H1 (cell line): ENCODE measurements at regions not wholly inside any gene's neighbourhood (a gene's known extent, or its start where the extent isn't known, plus 50 kb on each side); places are given as distances from the start of the nearest gene placed in this dataset.

ENCODE experiments used
- CTCF ChIA-PET: fragments of 300-600 bp; sonication (Branson Sonifier 250); formaldehyde crosslinking; loops from one replicate; lab custom pipeline; 2021; ENCODE audit not compliant: partially characterized antibody; lab: Charles Lee
- POLR2A ChIA-PET: fragments of 300-600 bp; sonication (Branson Sonifier 250); formaldehyde crosslinking; loops from one replicate; lab custom pipeline; 2021; ENCODE audit warnings: inconsistent platforms; ENCODE audit not compliant: partially characterized antibody; lab: Charles Lee
- DNase-seq, 2 experiments: peaks; one replicate each; pipeline versions ENCODE4 v3.0.0 to v3.0.0-alpha.2; 2010 to 2022; ENCODE audit warnings: low spot score in 2 of 2, low read depth in 1 of 2, mixed read lengths in 1 of 2
- FAIRE-seq: peaks from 2 replicates; lab custom pipeline; 2011; peaks lifted over from hg19 to GRCh38; lab: Jason Lieb, UNC
- H2AFZ ChIP-seq: 2 replicates; pipeline ENCODE4 v1.8.1; 2012; ENCODE audit warnings: low read length, inconsistent platforms
- H2AK5ac ChIP-seq: 2 replicates; pipeline ENCODE4 v1.6.1; 2013; ENCODE audit warnings: low read depth, low read length
- H2BK120ac ChIP-seq: replicated peaks from 2 replicates; pipeline ENCODE3; 2013; ENCODE audit warnings: low read depth, low read length, inconsistent platforms
- H2BK12ac ChIP-seq: 2 replicates; pipeline ENCODE4 v1.6.1; 2013; ENCODE audit warnings: low read depth, low read length
- H2BK15ac ChIP-seq: 2 replicates; pipeline ENCODE4 v1.6.1; 2013; ENCODE audit warnings: low read length
- H2BK20ac ChIP-seq: 2 replicates; pipeline ENCODE4 v1.6.1; 2013; ENCODE audit warnings: low read length
- H2BK5ac ChIP-seq: 2 replicates; pipeline ENCODE4 v1.6.1; 2013; ENCODE audit warnings: low read depth, low read length
- H3K14ac ChIP-seq: 2 replicates; pipeline ENCODE4 v1.6.1; 2013; ENCODE audit warnings: inconsistent platforms; ENCODE audit not compliant: insufficient read length
- H3K18ac ChIP-seq: 2 replicates; pipeline ENCODE4 v1.6.1; 2013; ENCODE audit warnings: low read length; ENCODE audit errors: extremely low read depth
- H3K23ac ChIP-seq: 2 replicates; pipeline ENCODE4 v1.6.1; 2013; ENCODE audit warnings: inconsistent platforms; ENCODE audit not compliant: insufficient read length
- H3K23me2 ChIP-seq: 2 replicates; pipeline ENCODE4 v1.6.1; 2013; ENCODE audit warnings: low read depth, low read length
- H3K27ac ChIP-seq: 2 replicates; pipeline ENCODE4 v1.6.1; 2011; ENCODE audit warnings: low read depth, low read length, inconsistent platforms
- H3K27me3 ChIP-seq, 4 experiments: replicated peaks in 1 of 4; 1 replicate in 1 of 4; 2 replicates in 3 of 4; pipeline versions ENCODE4 v1.6.1 to v1.8.1; 2011 to 2013; ENCODE audit warnings: low read length in 3 of 4, mild to moderate bottlenecking in 3 of 4, inconsistent platforms in 2 of 4, mixed read lengths in 2 of 4, moderate library complexity in 1 of 4; ENCODE audit not compliant: control insufficient read depth in 3 of 4, insufficient read depth in 3 of 4; ENCODE audit errors: extremely low read depth in 1 of 4
- H3K36me3 ChIP-seq, 4 experiments: 2 replicates each; pipeline versions ENCODE4 v1.6.1 to v1.8.1; 2011 to 2013; ENCODE audit warnings: mild to moderate bottlenecking in 4 of 4, low read length in 3 of 4, moderate library complexity in 2 of 4, control low read depth in 1 of 4, inconsistent platforms in 1 of 4; ENCODE audit not compliant: insufficient read depth in 4 of 4, control insufficient read depth in 2 of 4
- H3K4ac ChIP-seq: replicated peaks from 2 replicates; pipeline ENCODE3; 2013; ENCODE audit warnings: low read length, low read depth, mixed read lengths, inconsistent platforms; ENCODE audit not compliant: insufficient read length
- H3K4me1 ChIP-seq, 4 experiments: replicated peaks in 1 of 4; 1 replicate in 1 of 4; 2 replicates in 3 of 4; pipeline versions ENCODE4 v1.6.1 to v1.8.1; 2011 to 2013; ENCODE audit warnings: low read length in 3 of 4, inconsistent platforms in 2 of 4, mixed read lengths in 1 of 4; ENCODE audit not compliant: insufficient read depth in 4 of 4, control insufficient read depth in 3 of 4
- H3K4me2 ChIP-seq, 2 experiments: 2 replicates each; pipeline versions ENCODE4 v1.6.1 to v1.8.1; 2011 to 2013; ENCODE audit warnings: low read depth in 2 of 2, low read length in 2 of 2, control low read depth in 1 of 2, inconsistent platforms in 1 of 2, mild to moderate bottlenecking in 1 of 2; ENCODE audit not compliant: insufficient read depth in 1 of 2
- H3K4me3 ChIP-seq, 4 experiments: fragments of 200-600, 300-600 bp in 1 of 4; sonication (generic), shearing (Covaris generic), sonication (Bioruptor Twin) in 1 of 4; 2 replicates each; pipeline versions ENCODE4 v1.5.1 to v1.8.1; 2011 to 2016; ENCODE audit warnings: low read length in 4 of 4, low read depth in 3 of 4, control low read depth in 2 of 4, inconsistent platforms in 2 of 4, mild to moderate bottlenecking in 2 of 4, mixed read lengths in 1 of 4, moderate library complexity in 1 of 4; ENCODE audit not compliant: insufficient read depth in 2 of 4; ENCODE audit errors: extremely low read depth in 1 of 4
- H3K56ac ChIP-seq: replicated peaks from 2 replicates; pipeline ENCODE3; 2013; ENCODE audit warnings: low read depth, mild to moderate bottlenecking, mixed read lengths, low read length, inconsistent platforms; ENCODE audit not compliant: insufficient read length
- H3K79me1 ChIP-seq: 2 replicates; pipeline ENCODE4 v1.6.1; 2013; ENCODE audit warnings: low read depth, low read length, control low read depth
- H3K79me2 ChIP-seq, 2 experiments: 2 replicates each; pipeline versions ENCODE4 v1.6.1 to v1.8.1; 2012 to 2013; ENCODE audit warnings: low read length in 2 of 2, mild to moderate bottlenecking in 2 of 2, inconsistent platforms in 1 of 2; ENCODE audit not compliant: insufficient read depth in 2 of 2, control insufficient read depth in 1 of 2
- H3K9ac ChIP-seq, 4 experiments: replicated peaks in 1 of 4; 1 replicate in 1 of 4; 2 replicates in 3 of 4; pipeline versions ENCODE4 v1.6.1 to v1.8.1; 2011 to 2013; ENCODE audit warnings: low read depth in 3 of 4, low read length in 3 of 4, control low read depth in 2 of 4, mild to moderate bottlenecking in 2 of 4, moderate library complexity in 2 of 4, inconsistent platforms in 1 of 4; ENCODE audit errors: extremely low read depth in 1 of 4
- H3K9me3 ChIP-seq, 2 experiments: 2 replicates each; pipeline versions ENCODE4 v1.6.1 to v1.8.1; 2012 to 2013; ENCODE audit warnings: mild to moderate bottlenecking in 2 of 2, moderate library complexity in 2 of 2, control low read depth in 1 of 2, inconsistent platforms in 1 of 2, low read depth in 1 of 2, low read length in 1 of 2, mixed read lengths in 1 of 2; ENCODE audit not compliant: insufficient read depth in 2 of 2
- H4K20me1 ChIP-seq, 2 experiments: replicated peaks in 1 of 2; 2 replicates each; pipeline versions ENCODE3 to v1.8.1; 2011 to 2013; ENCODE audit warnings: inconsistent platforms in 2 of 2, low read length in 2 of 2, mild to moderate bottlenecking in 1 of 2; ENCODE audit not compliant: insufficient read depth in 2 of 2, control insufficient read depth in 1 of 2
- H4K5ac ChIP-seq: 2 replicates; pipeline ENCODE4 v1.6.1; 2013; ENCODE audit warnings: low read length, low read depth, mixed read lengths, inconsistent platforms; ENCODE audit not compliant: insufficient read length
- H4K8ac ChIP-seq: 2 replicates; pipeline ENCODE4 v1.8.0; 2013; ENCODE audit warnings: mild to moderate bottlenecking, moderate library complexity, low read length, inconsistent platforms; ENCODE audit not compliant: insufficient read depth; ENCODE audit errors: extremely low read depth
- H4K91ac ChIP-seq: replicated peaks from 2 replicates; pipeline ENCODE3; 2013; ENCODE audit warnings: low read length, mixed read lengths, inconsistent platforms; ENCODE audit not compliant: insufficient read length
- CHD1 ChIP-seq: IDR thresholded peaks from 2 replicates; pipeline ENCODE4 v1.6.1; 2012; ENCODE audit warnings: low read depth, low read length, improper control_type of control experiment
- WGBS, 2 experiments: shearing (Covaris generic) in 1 of 2; methylation state at CpG; one replicate each; pipeline versions ENCODE4 v1.1.6 to v1.1.7; 2013 to 2015; ENCODE audit warnings: low lambda C conversion rate in 2 of 2, mixed read lengths in 2 of 2, inconsistent platforms in 1 of 2, low coverage in 1 of 2, missing lambda C conversion rate in 1 of 2; ENCODE audit not compliant: insufficient replicate concordance in 2 of 2, insufficient coverage in 1 of 2, insufficient read length in 1 of 2; ENCODE audit errors: extremely low coverage in 1 of 2, missing lambda C conversion rate in 1 of 2; 5-methylcytosine and 5-hydroxymethylcytosine counted together

GRCh38 chr12:81962126-81962856 is 203.1 kb upstream of the PPFIA2 start:
- H2BK15ac ChIP-seq: no peak overlapping the region
- 96% methylated on average over 4 of the region's 4 CpGs; no CpG with 5 or more reads in 1 of the 2 experiments for WGBS, 2 experiments
- TF ChIP-seq CHD1: no peak

More at GRCh38 chr12:81962126-81962856, 203.1 kb upstream of the PPFIA2 start:
- Histone ChIP-seq H3K14ac (no peak overlapping the region), H3K9me3 (no peaks in the 10 kb centered on the region), H3K4me2 (no peak overlapping the region), H2AFZ (peak overlapping the region; percentile 57; the same call in 1 of the 2 replicates), H3K18ac (no peak overlapping the region), H2BK20ac (no peak overlapping the region), H3K27ac (no peak overlapping the region), H4K8ac (no peak overlapping the region), H4K20me1 (no peaks in the 10 kb centered on the region), H2BK120ac (no peak overlapping the region), H3K4ac (no peak overlapping the region), H2BK5ac (no peak overlapping the region), H3K27me3 (no peaks in the 10 kb centered on the region), H3K36me3 (no peaks in the 10 kb centered on the region), H4K5ac (no peak overlapping the region), H2BK12ac (no peak overlapping the region), H3K56ac (no peak overlapping the region), H4K91ac (no peak overlapping the region), H3K79me1 (no peaks in the 10 kb centered on the region), H3K9ac (no peak overlapping the region), H3K23me2 (no peaks in the 10 kb centered on the region), H3K79me2 (no peaks in the 10 kb centered on the region), H3K4me1 (no peaks in the 10 kb centered on the region), H3K23ac (no peak overlapping the region), H3K4me3 (no peak overlapping the region), H2AK5ac (no peak overlapping the region)
- CTCF ChIA-PET: interaction anchor here (1.3 kb wide), 1 partner anchor 12 kb away, joined by 4 read pairs; no protein-coding TSS in a partner anchor
- DNase-seq (no peak), FAIRE-seq (no peak)
- POLR2A ChIA-PET: no interaction called here
